ENCODE measurements at regions not wholly inside any gene's neighbourhood (a gene's known extent, or its start where the extent isn't known, plus 50 kb on each side); places are given as distances from the start of the nearest gene placed in this dataset.

GRCh38 chr2:180075870-180076269 lies 68.8 kb upstream of the CWC22 start:
- TF ChIP-seq, protein P1, sequence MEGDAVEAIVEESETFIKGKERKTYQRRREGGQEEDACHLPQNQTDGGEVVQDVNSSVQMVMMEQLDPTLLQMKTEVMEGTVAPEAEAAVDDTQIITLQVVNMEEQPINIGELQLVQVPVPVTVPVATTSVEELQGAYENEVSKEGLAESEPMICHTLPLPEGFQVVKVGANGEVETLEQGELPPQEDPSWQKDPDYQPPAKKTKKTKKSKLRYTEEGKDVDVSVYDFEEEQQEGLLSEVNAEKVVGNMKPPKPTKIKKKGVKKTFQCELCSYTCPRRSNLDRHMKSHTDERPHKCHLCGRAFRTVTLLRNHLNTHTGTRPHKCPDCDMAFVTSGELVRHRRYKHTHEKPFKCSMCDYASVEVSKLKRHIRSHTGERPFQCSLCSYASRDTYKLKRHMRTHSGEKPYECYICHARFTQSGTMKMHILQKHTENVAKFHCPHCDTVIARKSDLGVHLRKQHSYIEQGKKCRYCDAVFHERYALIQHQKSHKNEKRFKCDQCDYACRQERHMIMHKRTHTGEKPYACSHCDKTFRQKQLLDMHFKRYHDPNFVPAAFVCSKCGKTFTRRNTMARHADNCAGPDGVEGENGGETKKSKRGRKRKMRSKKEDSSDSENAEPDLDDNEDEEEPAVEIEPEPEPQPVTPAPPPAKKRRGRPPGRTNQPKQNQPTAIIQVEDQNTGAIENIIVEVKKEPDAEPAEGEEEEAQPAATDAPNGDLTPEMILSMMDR (conservative IDR thresholded peaks at IDR 0.05 in 1 of 2, IDR thresholded peaks at IDR 0.05 in 1 of 2; ENCODE audit: extremely low read depth in 1 of 2, insufficient read depth in 1 of 2, low read depth in 1 of 2, low read length in 2 of 2), result no peak
- TF ChIP-seq EZH2 (IDR thresholded peaks at IDR 0.05; ENCODE audit: borderline replicate concordance, low read length), result no peak

All from mammary epithelial cell (primary cell).